ENCODE measurements at regions not wholly inside any gene's neighbourhood (a gene's known extent, or its start where the extent isn't known, plus 50 kb on each side); places are given as distances from the start of the nearest gene placed in this dataset.

DNA sequence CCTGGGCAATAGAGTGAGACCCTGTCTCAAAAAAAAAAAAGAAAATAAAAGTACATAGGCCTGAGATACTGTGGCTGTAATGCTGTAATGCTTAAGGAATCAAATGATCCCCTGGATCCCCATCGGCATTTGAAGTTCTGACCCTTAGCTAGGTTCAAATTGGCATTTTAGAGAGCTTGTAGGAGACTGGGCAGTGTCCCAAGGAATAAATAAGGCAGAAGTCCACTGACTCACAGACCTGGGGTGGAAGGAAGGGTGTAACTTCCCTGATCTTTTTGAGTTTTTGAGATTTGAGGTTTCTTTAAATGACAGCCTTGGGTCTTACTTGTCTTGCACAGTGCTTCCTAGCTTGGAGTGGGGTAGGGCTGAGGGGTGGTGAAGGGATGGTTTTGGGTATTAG is 553.7 kb downstream of the SLC4A3 start:
- CTCF ChIA-PET = interaction anchor here (1.0 kb wide), 1 partner anchor 37 kb away, joined by 3 read pairs; no protein-coding TSS in a partner anchor
- TF ChIP-seq, protein P1, sequence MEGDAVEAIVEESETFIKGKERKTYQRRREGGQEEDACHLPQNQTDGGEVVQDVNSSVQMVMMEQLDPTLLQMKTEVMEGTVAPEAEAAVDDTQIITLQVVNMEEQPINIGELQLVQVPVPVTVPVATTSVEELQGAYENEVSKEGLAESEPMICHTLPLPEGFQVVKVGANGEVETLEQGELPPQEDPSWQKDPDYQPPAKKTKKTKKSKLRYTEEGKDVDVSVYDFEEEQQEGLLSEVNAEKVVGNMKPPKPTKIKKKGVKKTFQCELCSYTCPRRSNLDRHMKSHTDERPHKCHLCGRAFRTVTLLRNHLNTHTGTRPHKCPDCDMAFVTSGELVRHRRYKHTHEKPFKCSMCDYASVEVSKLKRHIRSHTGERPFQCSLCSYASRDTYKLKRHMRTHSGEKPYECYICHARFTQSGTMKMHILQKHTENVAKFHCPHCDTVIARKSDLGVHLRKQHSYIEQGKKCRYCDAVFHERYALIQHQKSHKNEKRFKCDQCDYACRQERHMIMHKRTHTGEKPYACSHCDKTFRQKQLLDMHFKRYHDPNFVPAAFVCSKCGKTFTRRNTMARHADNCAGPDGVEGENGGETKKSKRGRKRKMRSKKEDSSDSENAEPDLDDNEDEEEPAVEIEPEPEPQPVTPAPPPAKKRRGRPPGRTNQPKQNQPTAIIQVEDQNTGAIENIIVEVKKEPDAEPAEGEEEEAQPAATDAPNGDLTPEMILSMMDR (IDR thresholded peaks at IDR 0.05; ENCODE audit: control extremely low read depth, extremely low read depth, low read depth, missing control alignments) = no peak
- POLR2A ChIA-PET = no interaction called here
- no peak for DNase-seq (ENCODE audit: extremely low spot score)

DNA sequence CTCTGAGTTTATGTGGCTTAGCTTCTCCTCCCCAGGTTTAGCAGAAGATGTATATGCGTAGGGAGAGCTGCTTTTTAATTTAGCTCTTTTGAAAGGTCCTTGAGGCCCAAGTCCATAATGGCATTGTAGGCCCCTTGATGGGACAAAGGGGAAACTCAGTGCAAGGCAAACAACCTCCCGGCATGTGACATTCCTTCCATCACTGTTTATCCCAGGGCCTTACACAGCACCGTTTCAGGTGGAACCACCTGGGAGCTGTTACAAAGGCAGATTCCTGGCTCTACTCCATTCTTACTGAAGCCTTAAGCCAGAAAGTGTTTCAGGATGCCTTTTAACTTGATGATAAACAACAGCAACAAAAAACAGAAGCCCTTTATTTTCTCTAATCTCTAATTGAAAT is 555.4 kb downstream of the SLC4A3 start:
- ChIA-PET CTCF (no interaction called here), POLR2A (no interaction called here)
- TF ChIP-seq, protein P1 (IDR thresholded peaks at IDR 0.05; ENCODE audit: control extremely low read depth, extremely low read depth, low read depth, missing control alignments) = no peak
- no peak for DNase-seq (ENCODE audit: extremely low spot score)

DNA sequence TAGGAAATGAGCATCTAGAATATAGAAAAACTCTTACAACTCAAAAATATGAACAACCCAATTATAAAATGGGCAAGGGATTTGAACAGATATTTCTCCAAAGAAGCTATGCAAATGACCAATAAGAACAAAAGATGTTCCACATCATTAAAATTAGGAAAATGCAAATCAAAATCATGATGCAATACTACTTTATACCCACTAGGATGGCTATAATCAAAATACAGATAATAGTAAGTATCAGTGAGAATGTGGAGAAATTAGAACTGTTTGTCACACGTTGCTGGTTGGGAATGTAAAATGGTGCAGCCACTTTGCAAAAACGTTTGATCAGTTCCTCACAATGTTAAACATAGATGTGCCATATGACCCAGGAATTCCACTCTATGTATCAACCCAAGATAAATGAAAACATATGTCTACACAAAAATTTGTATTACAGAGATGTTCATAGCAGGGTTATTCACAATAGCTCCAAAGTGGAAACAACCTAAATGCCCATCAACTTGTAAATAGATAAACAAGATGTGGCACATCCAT is 558.4 kb downstream of the SLC4A3 start:
- ChIA-PET CTCF (no interaction called here), POLR2A (no interaction called here)
- TF ChIP-seq, protein P1 (IDR thresholded peaks at IDR 0.05; ENCODE audit: control extremely low read depth, extremely low read depth, low read depth, missing control alignments) = no peak

DNA sequence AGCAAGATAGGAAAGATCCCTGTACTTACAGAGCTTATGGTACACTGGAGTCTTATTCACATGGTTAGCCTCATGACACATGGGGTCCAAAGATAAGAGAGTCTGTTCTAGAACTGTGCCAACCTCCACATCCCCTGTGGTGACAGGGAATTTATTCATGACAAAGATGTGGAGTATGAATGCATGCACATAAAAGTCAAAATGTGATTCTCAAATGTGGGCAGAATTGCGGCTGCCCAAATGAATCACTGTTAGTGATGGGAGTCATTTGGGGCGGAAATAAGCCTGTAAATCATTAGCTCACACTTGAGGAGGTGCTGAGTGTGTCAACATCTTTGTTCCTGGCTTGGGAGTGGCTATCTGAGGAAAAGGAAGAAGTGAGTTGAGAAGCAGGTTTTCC is 560.6 kb downstream of the SLC4A3 start:
- DNase-seq (ENCODE audit: extremely low spot score) = no peak

More for the DNA sequence above, 558.4 kb downstream of the SLC4A3 start:
- no peak for DNase-seq (ENCODE audit: extremely low spot score)

DNA sequence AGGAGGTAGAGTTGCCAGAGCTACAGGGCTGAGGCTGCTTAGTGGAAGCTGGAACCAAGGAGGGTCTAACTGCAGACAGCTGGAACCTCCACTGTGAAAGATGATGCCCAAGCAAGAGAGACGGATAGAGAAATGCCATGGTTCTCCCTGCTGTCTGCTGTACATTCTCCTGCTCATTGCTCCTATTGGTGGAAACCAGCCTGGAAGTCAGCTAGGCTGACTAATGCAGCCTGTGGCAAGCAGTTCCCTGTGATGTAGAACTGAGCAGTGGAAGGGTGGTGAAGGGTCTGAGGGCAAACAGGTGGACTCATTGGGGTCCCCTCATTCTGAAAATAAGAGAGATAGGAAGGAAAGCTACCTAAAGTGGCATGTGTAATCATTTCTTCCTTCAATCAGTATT is 563.6 kb downstream of the SLC4A3 start:
- DNase-seq (ENCODE audit: extremely low spot score) = no peak
- ChIA-PET CTCF (no interaction called here), POLR2A (no interaction called here)
- TF ChIP-seq, protein P1 (IDR thresholded peaks at IDR 0.05; ENCODE audit: control extremely low read depth, extremely low read depth, low read depth, missing control alignments) = no peak

More for the DNA sequence above, 560.6 kb downstream of the SLC4A3 start:
- CTCF ChIA-PET = no interaction called here
- TF ChIP-seq, protein P1 (IDR thresholded peaks at IDR 0.05; ENCODE audit: control extremely low read depth, extremely low read depth, low read depth, missing control alignments) = no peak
- POLR2A ChIA-PET = no interaction called here

DNA sequence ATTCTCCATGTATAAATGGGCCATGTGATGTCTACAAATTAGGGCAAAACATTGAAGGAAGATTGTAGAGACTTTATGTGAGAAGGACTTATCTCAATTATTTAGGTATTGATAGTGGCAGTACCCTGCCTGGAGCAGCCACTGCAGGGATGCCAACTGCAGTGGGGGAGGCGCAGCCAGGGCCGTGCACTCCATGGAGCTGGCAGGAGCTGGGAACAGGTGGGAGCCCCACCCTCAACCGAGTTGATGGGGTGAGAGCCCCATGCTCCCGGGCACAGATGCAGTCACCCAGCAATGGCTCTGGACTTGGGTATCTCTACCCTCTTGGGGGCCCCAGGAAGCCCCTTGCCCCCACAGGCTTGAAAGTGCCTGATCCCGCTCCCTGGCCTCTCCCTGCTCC is 564.3 kb downstream of the SLC4A3 start:
- POLR2A ChIA-PET = no interaction called here
- CTCF ChIA-PET = interaction anchor here (1.2 kb wide), 1 partner anchor 10 kb away, joined by 3 read pairs; no protein-coding TSS in a partner anchor

More for the DNA sequence above, 564.3 kb downstream of the SLC4A3 start:
- TF ChIP-seq, protein P1 (IDR thresholded peaks at IDR 0.05; ENCODE audit: control extremely low read depth, extremely low read depth, low read depth, missing control alignments) = no peak
- no peak for DNase-seq (ENCODE audit: extremely low spot score)

All from GM10248 (cell line).